Stimulated activated naive CD4-positive, alpha-beta T cell treated with Interleukin-2 at 50 U/mL for 16 hours (primary cell): ENCODE measurements at regions not wholly inside any gene's neighbourhood (a gene's known extent, or its start where the extent isn't known, plus 50 kb on each side); places are given as distances from the start of the nearest gene placed in this dataset.
"Not testable (repeated sequence)": the region's sequence is repeated elsewhere in the genome, so short reads cannot be mapped to it uniquely, and the experiment has no call there.

Experiments
- DNase-seq: peaks from one replicate; lab custom pipeline; 2025; lab: John Stamatoyannopoulos, UW

GRCh38 chr20:43837856-43838702, 76.6 kb upstream of the TOX2 start:
- no peak for DNase-seq

- no peak for DNase-seq
Measured at GRCh38 chr20:43836790-43837189, 77.9 kb upstream of the TOX2 start.

- no peak for DNase-seq
Measured at GRCh38 chr20:43835944-43836508, 78.6 kb upstream of the TOX2 start.

- DNase-seq, result no peak
Measured at GRCh38 chr20:43833511-43834395, 80.9 kb upstream of the TOX2 start.

- no peak for DNase-seq
Measured at GRCh38 chr20:43832961-43833360, 81.7 kb upstream of the TOX2 start.

GRCh38 chr20:43832096-43832816, 82.4 kb upstream of the TOX2 start:
- DNase-seq, result no peak

- no peak for DNase-seq
Measured at GRCh38 chr20:43831481-43832065, 83.1 kb upstream of the TOX2 start.

GRCh38 chr20:43830883-43831282, 83.8 kb upstream of the TOX2 start:
- DNase-seq, result no peak

GRCh38 chr20:43829951-43830690, 84.5 kb upstream of the TOX2 start:
- DNase-seq, result no peak

- no peak for DNase-seq
Measured at GRCh38 chr20:43827940-43828562, 86.6 kb upstream of the TOX2 start.

GRCh38 chr20:43826943-43827342, 87.7 kb upstream of the TOX2 start:
- DNase-seq, result not testable (repeated sequence)

- DNase-seq, result no peak
Measured at GRCh38 chr20:43825581-43825980, 89.1 kb upstream of the TOX2 start.

- no peak for DNase-seq
Measured at GRCh38 chr20:43825051-43825402, 89.6 kb upstream of the TOX2 start.

- no peak for DNase-seq
Measured at GRCh38 chr20:43824309-43825050, 90.2 kb upstream of the TOX2 start.

- peak; percentile 10 for DNase-seq
Measured at GRCh38 chr20:43821795-43822194, 92.9 kb upstream of the TOX2 start.

GRCh38 chr20:43820731-43821330, 93.8 kb upstream of the TOX2 start:
- no peak for DNase-seq

- no peak for DNase-seq
Measured at GRCh38 chr20:43812216-43812615, 85.4 kb upstream of the GTSF1L start.

- DNase-seq, result no peak
Measured at GRCh38 chr20:43809206-43809819, 82.5 kb upstream of the GTSF1L start.

GRCh38 chr20:43804781-43805180, 78.0 kb upstream of the GTSF1L start:
- DNase-seq, result no peak
